BE2C (cell line): ENCODE measurements at regions not wholly inside any gene's neighbourhood (a gene's known extent, or its start where the extent isn't known, plus 50 kb on each side); places are given as distances from the start of the nearest gene placed in this dataset.

Experiments
- DNase-seq: peaks from one replicate; pipeline ENCODE4 v3.0.0-alpha.2; 2020
- H3K27me3 ChIP-seq: fragments of 250-450 bp; sonication (Bioruptor Pico); 2 replicates; pipeline ENCODE4 v1.5.1; 2020; ENCODE audit warnings: mild to moderate bottlenecking
- H3K36me3 ChIP-seq: fragments of 250-450 bp; sonication (Bioruptor Pico); 2 replicates; pipeline ENCODE4 v1.5.1; 2020; ENCODE audit warnings: mild to moderate bottlenecking
- H3K4me1 ChIP-seq: fragments of 250-450 bp; sonication (Bioruptor Pico); 2 replicates; pipeline ENCODE4 v1.5.1; 2020
- H3K4me3 ChIP-seq: 2 replicates; pipeline ENCODE4 v1.5.1; 2011; ENCODE audit warnings: low read depth, low read length
- H3K9me3 ChIP-seq: fragments of 250-450 bp; sonication (Bioruptor Pico); 2 replicates; pipeline ENCODE4 v1.5.1; 2020
- TF ChIP-seq, protein P1 (sequence below): IDR thresholded peaks from 2 replicates; pipeline ENCODE4 v1.5.1; 2012; ENCODE audit warnings: mild to moderate bottlenecking, low read depth, low read length

GRCh38 chr12:13839365-13840336, 141.8 kb downstream of the GRIN2B start:
- TF ChIP-seq, protein P1, sequence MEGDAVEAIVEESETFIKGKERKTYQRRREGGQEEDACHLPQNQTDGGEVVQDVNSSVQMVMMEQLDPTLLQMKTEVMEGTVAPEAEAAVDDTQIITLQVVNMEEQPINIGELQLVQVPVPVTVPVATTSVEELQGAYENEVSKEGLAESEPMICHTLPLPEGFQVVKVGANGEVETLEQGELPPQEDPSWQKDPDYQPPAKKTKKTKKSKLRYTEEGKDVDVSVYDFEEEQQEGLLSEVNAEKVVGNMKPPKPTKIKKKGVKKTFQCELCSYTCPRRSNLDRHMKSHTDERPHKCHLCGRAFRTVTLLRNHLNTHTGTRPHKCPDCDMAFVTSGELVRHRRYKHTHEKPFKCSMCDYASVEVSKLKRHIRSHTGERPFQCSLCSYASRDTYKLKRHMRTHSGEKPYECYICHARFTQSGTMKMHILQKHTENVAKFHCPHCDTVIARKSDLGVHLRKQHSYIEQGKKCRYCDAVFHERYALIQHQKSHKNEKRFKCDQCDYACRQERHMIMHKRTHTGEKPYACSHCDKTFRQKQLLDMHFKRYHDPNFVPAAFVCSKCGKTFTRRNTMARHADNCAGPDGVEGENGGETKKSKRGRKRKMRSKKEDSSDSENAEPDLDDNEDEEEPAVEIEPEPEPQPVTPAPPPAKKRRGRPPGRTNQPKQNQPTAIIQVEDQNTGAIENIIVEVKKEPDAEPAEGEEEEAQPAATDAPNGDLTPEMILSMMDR = no peak
- Histone ChIP-seq H3K4me1 (no peaks in the 10 kb centered on the region), H3K9me3 (no peaks in the 10 kb centered on the region), H3K27me3 (no peaks in the 10 kb centered on the region), H3K4me3 (no peak overlapping the region), H3K36me3 (no peaks in the 10 kb centered on the region)
- no peak for DNase-seq

DNA sequence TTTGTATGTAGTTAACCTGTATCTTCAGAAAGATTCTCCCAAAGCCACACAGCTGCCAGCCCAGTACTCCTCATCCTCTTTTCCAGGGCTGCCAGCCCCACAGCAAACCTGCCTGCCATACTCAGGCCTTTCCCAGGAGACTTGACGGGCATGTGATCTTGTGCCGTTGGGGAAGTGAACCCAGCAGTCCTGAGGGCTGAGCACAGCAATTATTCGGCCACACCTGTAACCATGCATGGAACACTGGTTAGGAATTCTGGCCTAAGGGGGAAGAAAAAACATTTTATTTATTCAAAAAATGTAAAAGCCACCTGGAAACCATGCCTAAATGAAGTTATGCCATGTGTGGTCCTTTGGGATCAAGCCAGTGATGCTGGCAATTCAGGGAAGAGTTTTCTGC, 145.3 kb downstream of the GRIN2B start:
- TF ChIP-seq, protein P1 = no peak
- Histone ChIP-seq H3K9me3 (no peaks in the 10 kb centered on the region), H3K27me3 (no peaks in the 10 kb centered on the region), H3K36me3 (no peaks in the 10 kb centered on the region), H3K4me1 (no peaks in the 10 kb centered on the region), H3K4me3 (no peak overlapping the region)
- no peak for DNase-seq

DNA sequence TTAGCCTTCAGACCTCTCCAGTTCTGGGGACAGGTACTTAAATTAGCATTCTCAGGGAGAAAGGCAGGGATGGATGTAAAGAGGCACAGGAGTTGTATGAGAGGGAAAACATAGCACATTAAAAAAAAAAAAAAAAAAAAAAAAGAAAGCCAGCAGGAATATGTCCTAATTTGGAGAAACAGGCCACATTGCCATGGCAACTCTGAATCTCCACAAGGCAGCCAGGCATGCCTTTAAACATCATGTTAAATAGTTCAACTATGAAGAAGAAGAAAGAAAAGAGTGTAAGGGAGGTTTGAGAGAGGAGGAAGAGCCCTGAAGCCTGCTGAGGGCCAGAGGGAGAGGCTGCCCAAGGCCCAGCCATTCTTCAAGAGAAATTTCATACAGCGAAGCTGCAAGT, 145.8 kb downstream of the GRIN2B start:
- H3K36me3 ChIP-seq = no peaks in the 10 kb centered on the region
- no peak overlapping the region for H3K4me3 ChIP-seq
- no peaks in the 10 kb centered on the region for H3K9me3 ChIP-seq
- TF ChIP-seq, protein P1 = no peak
- H3K4me1 ChIP-seq = no peaks in the 10 kb centered on the region
- no peaks in the 10 kb centered on the region for H3K27me3 ChIP-seq
- no peak for DNase-seq

DNA sequence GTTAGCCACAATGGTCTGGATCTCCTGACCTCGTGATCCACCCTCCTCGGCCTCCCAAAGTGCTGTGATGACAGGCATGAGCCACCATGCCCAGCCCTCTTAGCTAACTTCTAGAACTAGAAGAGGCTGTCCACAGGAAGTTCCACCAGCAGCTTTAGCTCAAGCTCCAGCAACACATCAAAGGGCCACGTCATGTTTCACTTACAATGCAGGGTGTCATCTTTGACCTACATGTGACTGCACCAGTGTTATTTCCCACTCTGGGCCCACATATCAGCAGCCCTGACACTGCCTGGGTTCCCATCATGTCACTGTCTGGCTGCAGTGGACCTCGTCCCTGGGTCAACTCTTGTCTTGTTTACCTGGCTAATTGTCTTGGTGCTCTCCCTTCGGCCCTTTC, 147.2 kb downstream of the GRIN2B start:
- DNase-seq = no peak
- Histone ChIP-seq H3K9me3 (no peaks in the 10 kb centered on the region), H3K4me3 (no peak overlapping the region), H3K36me3 (no peaks in the 10 kb centered on the region), H3K4me1 (no peaks in the 10 kb centered on the region), H3K27me3 (no peaks in the 10 kb centered on the region)
- TF ChIP-seq, protein P1 = no peak

DNA sequence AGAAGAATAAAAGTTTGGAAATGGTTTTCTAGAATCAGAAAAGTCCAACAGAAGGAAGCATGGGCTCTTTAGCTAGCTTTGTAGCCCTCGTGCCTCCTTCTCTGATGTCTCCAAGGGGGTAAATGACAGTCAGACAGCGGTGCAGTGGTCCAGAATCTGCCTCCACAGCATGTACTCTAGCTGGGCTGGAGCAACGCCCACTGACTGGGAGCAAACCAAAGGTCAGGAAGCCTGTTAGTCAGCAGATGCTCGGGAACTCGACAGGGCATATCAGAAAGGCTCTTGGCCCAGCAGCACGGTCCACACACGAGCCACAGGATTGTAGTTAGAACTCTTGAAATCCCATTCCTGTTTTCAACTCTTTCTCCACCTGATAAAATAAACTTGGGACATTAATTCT, 164.3 kb downstream of the GRIN2B start:
- no peak overlapping the region for H3K4me3 ChIP-seq
- TF ChIP-seq, protein P1 = no peak
- no peak for DNase-seq
- no peaks in the 10 kb centered on the region for H3K36me3 ChIP-seq
- H3K4me1 ChIP-seq = no peaks in the 10 kb centered on the region
- H3K9me3 ChIP-seq = no peaks in the 10 kb centered on the region
- H3K27me3 ChIP-seq = no peaks in the 10 kb centered on the region

DNA sequence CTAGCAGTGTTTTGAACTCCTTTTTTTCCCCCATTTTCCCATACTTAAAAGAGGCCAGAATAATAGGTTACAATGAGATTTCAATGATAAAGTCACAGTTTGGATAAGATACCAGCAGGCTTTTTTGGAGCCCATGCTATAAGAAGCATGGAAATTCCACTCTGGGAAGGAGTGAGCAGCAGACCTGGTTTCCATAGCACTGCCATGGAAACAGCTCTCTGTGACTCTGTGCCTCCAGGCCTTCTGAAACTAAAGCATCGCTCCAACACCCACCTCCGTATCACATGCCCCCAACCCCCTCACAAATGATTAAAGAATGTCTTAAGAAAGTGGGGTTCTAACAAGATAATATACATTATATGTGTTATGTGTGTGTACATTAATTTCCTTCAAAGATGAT, 165.0 kb downstream of the GRIN2B start:
- H3K27me3 ChIP-seq = no peaks in the 10 kb centered on the region
- no peaks in the 10 kb centered on the region for H3K9me3 ChIP-seq
- TF ChIP-seq, protein P1 = no peak
- no peaks in the 10 kb centered on the region for H3K36me3 ChIP-seq
- no peak for DNase-seq
- H3K4me1 ChIP-seq = no peaks in the 10 kb centered on the region
- no peak overlapping the region for H3K4me3 ChIP-seq
